Keratinocyte (primary cell): ENCODE measurements at regions not wholly inside any gene's neighbourhood (a gene's known extent, or its start where the extent isn't known, plus 50 kb on each side); places are given as distances from the start of the nearest gene placed in this dataset.

Experiments
- DNase-seq: peaks from one replicate; pipeline ENCODE4 v3.0.0-alpha.2; 2011; ENCODE audit warnings: low read depth, missing footprints, low spot score
- FAIRE-seq: peaks from 2 replicates; lab custom pipeline; 2011; peaks lifted over from hg19 to GRCh38; lab: Jason Lieb, UNC
- H2AFZ ChIP-seq: 2 replicates; pipeline ENCODE4 v1.6.0; 2012; ENCODE audit warnings: low read length, control low read depth, inconsistent platforms; ENCODE audit not compliant: control insufficient read depth
- H3K27ac ChIP-seq: 2 replicates; pipeline ENCODE4 v1.5.1; 2011; ENCODE audit warnings: low read length; ENCODE audit not compliant: control insufficient read depth, insufficient read depth
- H3K27me3 ChIP-seq: 3 replicates; pipeline ENCODE4 v1.6.0; 2011; ENCODE audit warnings: low read length; ENCODE audit not compliant: control insufficient read depth, insufficient read depth; ENCODE audit errors: extremely low read depth
- H3K36me3 ChIP-seq, 2 experiments: 2 replicates in 1 of 2; 3 replicates in 1 of 2; pipeline ENCODE4 v1.5.1; 2011; ENCODE audit warnings: low read length in 2 of 2, mild to moderate bottlenecking in 1 of 2; ENCODE audit not compliant: control insufficient read depth in 2 of 2, insufficient read depth in 2 of 2; ENCODE audit errors: extremely low read depth in 1 of 2
- H3K4me1 ChIP-seq: 3 replicates; pipeline ENCODE4 v1.5.1; 2011; ENCODE audit warnings: low read length; ENCODE audit not compliant: control insufficient read depth, insufficient read depth; ENCODE audit errors: extremely low read depth
- H3K4me2 ChIP-seq: 3 replicates; pipeline ENCODE4 v1.6.0; 2011; ENCODE audit warnings: low read depth, low read length; ENCODE audit not compliant: control insufficient read depth, insufficient read depth; ENCODE audit errors: extremely low read depth
- H3K4me3 ChIP-seq, 3 experiments: fragments of 200-600 bp in 1 of 3; sonication (generic) in 1 of 3; 2 replicates in 2 of 3; 3 replicates in 1 of 3; pipeline ENCODE4 v1.5.1; 2011 to 2016; ENCODE audit warnings: low read length in 3 of 3, mild to moderate bottlenecking in 3 of 3, control low read depth in 2 of 3, inconsistent platforms in 1 of 3, low read depth in 1 of 3, mixed read lengths in 1 of 3, mixed run types in 1 of 3, moderate library complexity in 1 of 3; ENCODE audit not compliant: control insufficient read depth in 2 of 3, insufficient read depth in 2 of 3; ENCODE audit errors: extremely low read depth in 1 of 3
- H3K79me2 ChIP-seq: 2 replicates; pipeline ENCODE4 v1.6.0; 2012; ENCODE audit warnings: low read length; ENCODE audit not compliant: control insufficient read depth, insufficient read depth
- H3K9ac ChIP-seq: 3 replicates; pipeline ENCODE4 v1.6.0; 2011; ENCODE audit warnings: low read length; ENCODE audit not compliant: control insufficient read depth, insufficient read depth; ENCODE audit errors: extremely low read depth
- H3K9me1 ChIP-seq: 3 replicates; pipeline ENCODE4 v1.6.0; 2011; ENCODE audit warnings: low read length; ENCODE audit not compliant: control insufficient read depth, insufficient read depth; ENCODE audit errors: extremely low read depth
- H3K9me3 ChIP-seq: 2 replicates; pipeline ENCODE4 v1.5.1; 2012; ENCODE audit warnings: low read depth, low read length; ENCODE audit not compliant: control insufficient read depth
- H4K20me1 ChIP-seq: 3 replicates; pipeline ENCODE4 v1.6.0; 2011; ENCODE audit warnings: low read length; ENCODE audit not compliant: control insufficient read depth, insufficient read depth; ENCODE audit errors: extremely low read depth
- CTCF ChIP-seq, 3 experiments: IDR thresholded peaks in 1 of 3; conservative IDR thresholded peaks in 1 of 3; optimal IDR thresholded peaks in 1 of 3; 2 replicates in 2 of 3; 3 replicates in 1 of 3; pipeline versions ENCODE3 to v1.5.1; 2011; ENCODE audit warnings: low read length in 3 of 3, mild to moderate bottlenecking in 3 of 3, moderate library complexity in 2 of 3, control low read depth in 1 of 3, inconsistent platforms in 1 of 3; ENCODE audit not compliant: insufficient read depth in 2 of 3; ENCODE audit errors: extremely low read depth in 1 of 3
- EZH2 ChIP-seq: IDR thresholded peaks from one replicate; pipeline ENCODE4 v1.6.1; 2012; ENCODE audit warnings: inconsistent platforms, mild to moderate bottlenecking, low read length, moderate library complexity
- dilution Hi-C: fragments of 300-500 bp; cut with MboI; formaldehyde crosslinking; loops from one replicate; pipeline ENCODE4 v1.7.0; 2020; ENCODE audit warnings: low sequenced_read_pairs; ENCODE audit not compliant: extremely low pct_ligation_motif_present

GRCh38 chr2:439077-439476 is 151.2 kb upstream of the ALKAL2 start:
- FAIRE-seq (no peak), DNase-seq (no peak)
- dilution Hi-C loops, result no loop called here
- Histone ChIP-seq H3K4me3 (no peak overlapping the region), H3K79me2 (no peaks in the 10 kb centered on the region), H3K36me3 (no peaks in the 10 kb centered on the region), H2AFZ (no peak overlapping the region), H3K9me1 (no peaks in the 10 kb centered on the region), H4K20me1 (no peaks in the 10 kb centered on the region), H3K27me3 (no peaks in the 10 kb centered on the region), H3K4me1 (no peaks in the 10 kb centered on the region), H3K4me2 (no peak overlapping the region), H3K27ac (no peak overlapping the region), H3K9ac (no peak overlapping the region), H3K9me3 (peaks cover 2% of the 10 kb centered on the region)
- TF ChIP-seq EZH2 (no peak), CTCF (optimal IDR thresholded peaks at IDR 0.05 in 1 of 3, IDR thresholded peaks at IDR 0.05 in 1 of 3, conservative IDR thresholded peaks at IDR 0.05 in 1 of 3; ENCODE audit: extremely low read depth in 1 of 3, insufficient read depth in 2 of 3, low read length in 3 of 3) (no peak)

- H2AFZ ChIP-seq, result peak overlapping the region; percentile 9
- no peaks in the 10 kb centered on the region for H3K79me2 ChIP-seq
- H3K36me3 ChIP-seq, result no peaks in the 10 kb centered on the region
- no peak overlapping the region for H3K4me3 ChIP-seq
- DNase-seq (no peak), FAIRE-seq (no peak)
- no peak overlapping the region for H3K9ac ChIP-seq
- H3K27me3 ChIP-seq, result no peaks in the 10 kb centered on the region
- dilution Hi-C loops, result no loop called here
- H3K4me2 ChIP-seq, result peak overlapping the region; percentile 37
- no peaks in the 10 kb centered on the region for H3K9me1 ChIP-seq
- TF ChIP-seq CTCF (optimal IDR thresholded peaks at IDR 0.05 in 1 of 3, IDR thresholded peaks at IDR 0.05 in 1 of 3, conservative IDR thresholded peaks at IDR 0.05 in 1 of 3; ENCODE audit: extremely low read depth in 1 of 3, insufficient read depth in 2 of 3, low read length in 3 of 3) (no peak), EZH2 (no peak)
- peaks cover 2% of the 10 kb centered on the region for H3K9me3 ChIP-seq
- no peak overlapping the region for H3K27ac ChIP-seq
- H3K4me1 ChIP-seq, result no peaks in the 10 kb centered on the region
- H4K20me1 ChIP-seq, result no peaks in the 10 kb centered on the region
These were observed 150.0 kb upstream of the ALKAL2 start for GRCh38 chr2:437756-438393.
